ENCODE measurements at regions not wholly inside any gene's neighbourhood (a gene's known extent, or its start where the extent isn't known, plus 50 kb on each side); places are given as distances from the start of the nearest gene placed in this dataset.

DNA sequence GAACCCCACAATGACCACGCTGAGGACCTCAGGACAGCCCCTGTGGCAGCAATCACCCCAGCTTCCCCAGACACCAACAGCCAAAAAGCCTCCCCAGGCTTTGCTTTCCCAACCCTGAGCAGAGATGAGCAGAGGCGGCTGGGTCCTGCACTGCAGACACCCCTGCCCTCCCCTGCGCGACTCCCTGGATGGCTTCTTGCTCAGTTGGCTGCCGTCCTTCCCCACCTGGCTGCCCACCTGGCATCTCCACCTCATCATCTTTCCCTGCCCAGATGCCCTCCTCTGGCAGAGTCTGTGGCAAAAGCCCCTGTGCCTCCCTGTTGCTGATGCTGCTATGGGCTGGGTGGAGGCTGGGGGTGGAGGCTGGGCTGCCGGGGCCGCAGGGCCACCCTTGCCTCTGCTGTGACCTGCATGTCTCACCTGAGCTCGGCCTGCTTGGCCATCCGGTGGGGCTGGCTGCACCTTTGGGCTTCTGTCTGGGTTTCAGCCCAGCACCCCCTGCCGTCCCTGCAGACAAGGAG is 567.7 kb downstream of the TCERG1L start:
- no peak for TF ChIP-seq POLR2A (IDR thresholded peaks at IDR 0.05)
- no peak for TF ChIP-seq CTCF (IDR thresholded peaks at IDR 0.05)
- no peak for TF ChIP-seq POLR2AphosphoS5 (IDR thresholded peaks at IDR 0.05)
